K562 (cell line): ENCODE measurements at regions not wholly inside any gene's neighbourhood (a gene's known extent, or its start where the extent isn't known, plus 50 kb on each side); places are given as distances from the start of the nearest gene placed in this dataset.

Source experiments
- BCLAF1 ChIP-seq, 2 experiments: fragments of 450-650 bp in 1 of 2; IDR thresholded peaks; 2 replicates each; pipeline ENCODE4 v1.6.1; 2011 to 2017; ENCODE audit warnings: low read depth in 2 of 2, antibody characterized with exemption in 1 of 2, borderline replicate concordance in 1 of 2, low read length in 1 of 2, mild to moderate bottlenecking in 1 of 2, mixed read lengths in 1 of 2; ENCODE audit not compliant: control insufficient read depth in 1 of 2
- FOXJ2 ChIP-seq: fragments of 200-800 bp; sonication (Bioruptor generic); IDR thresholded peaks from 2 replicates; pipeline ENCODE4 v1.6.1; 2016; ENCODE audit warnings: missing genetic modification characterization, missing compliant biosample characterization
- FOXO4 ChIP-seq: fragments of 450-650 bp; formaldehyde crosslinking; IDR thresholded peaks from 2 replicates; pipeline ENCODE4 v1.4.0; 2020; ENCODE audit warnings: mild to moderate bottlenecking, moderate library complexity
- MAFK ChIP-seq: IDR thresholded peaks from 2 replicates; pipeline ENCODE4 v1.6.1; 2011; ENCODE audit warnings: low read length, improper control_type of control experiment
- PRPF4 ChIP-seq: fragments of 200-400 bp; formaldehyde crosslinking; IDR thresholded peaks from one replicate; pipeline ENCODE4 v1.6.1; 2017; ENCODE audit warnings: low read length, low read depth, mild to moderate bottlenecking; ENCODE audit not compliant: insufficient read depth, poor library complexity, severe bottlenecking
- SAP30 ChIP-seq: fragments of 200-600 bp; sonication (generic); IDR thresholded peaks from 2 replicates; pipeline ENCODE4 v1.6.1; 2012; ENCODE audit warnings: borderline replicate concordance, low read depth, mild to moderate bottlenecking, moderate library complexity, low read length, control low read depth, inconsistent platforms; ENCODE audit not compliant: insufficient read depth, poor library complexity, severe bottlenecking
- TARDBP ChIP-seq: fragments of 450-650 bp; IDR thresholded peaks from 2 replicates; pipeline ENCODE4 v1.6.1; 2016
- ZFP30 ChIP-seq: fragments of 250-450 bp; sonication (Bioruptor Pico); IDR thresholded peaks from 2 replicates; pipeline ENCODE4 v1.8.0; 2022; ENCODE audit warnings: moderate library complexity, mild to moderate bottlenecking, inconsistent platforms, borderline replicate concordance
- ZSCAN29 ChIP-seq: fragments of 450-650 bp; IDR thresholded peaks from 2 replicates; pipeline ENCODE4 v1.6.1; 2017
- TF ChIP-seq, protein P1 (sequence below): fragments of 450-650 bp; IDR thresholded peaks from 2 replicates; pipeline ENCODE4 v1.6.1; 2016; ENCODE audit warnings: low read depth
- TF ChIP-seq, protein P2 (sequence below): fragments of 450-650 bp; formaldehyde crosslinking; conservative IDR thresholded peaks from 2 replicates; pipeline ENCODE4 v1.4.0; 2022; ENCODE audit warnings: mild to moderate bottlenecking, missing genetic modification characterization

- TF ChIP-seq PRPF4 (no peak), MAFK (no peak), SAP30 (no peak), ZSCAN29 (no peak), FOXJ2 (tag) (no peak), BCLAF1 (IDR thresholded peaks at IDR 0.05; ENCODE audit: borderline replicate concordance in 1 of 2, control insufficient read depth in 1 of 2, low read depth in 2 of 2, low read length in 1 of 2) (no peak), TARDBP (no peak), FOXO4 (CRISPR knock-in tag) (no peak), ZFP30 (CRISPR knock-in tag) (no peak)
- TF ChIP-seq, protein P1, sequence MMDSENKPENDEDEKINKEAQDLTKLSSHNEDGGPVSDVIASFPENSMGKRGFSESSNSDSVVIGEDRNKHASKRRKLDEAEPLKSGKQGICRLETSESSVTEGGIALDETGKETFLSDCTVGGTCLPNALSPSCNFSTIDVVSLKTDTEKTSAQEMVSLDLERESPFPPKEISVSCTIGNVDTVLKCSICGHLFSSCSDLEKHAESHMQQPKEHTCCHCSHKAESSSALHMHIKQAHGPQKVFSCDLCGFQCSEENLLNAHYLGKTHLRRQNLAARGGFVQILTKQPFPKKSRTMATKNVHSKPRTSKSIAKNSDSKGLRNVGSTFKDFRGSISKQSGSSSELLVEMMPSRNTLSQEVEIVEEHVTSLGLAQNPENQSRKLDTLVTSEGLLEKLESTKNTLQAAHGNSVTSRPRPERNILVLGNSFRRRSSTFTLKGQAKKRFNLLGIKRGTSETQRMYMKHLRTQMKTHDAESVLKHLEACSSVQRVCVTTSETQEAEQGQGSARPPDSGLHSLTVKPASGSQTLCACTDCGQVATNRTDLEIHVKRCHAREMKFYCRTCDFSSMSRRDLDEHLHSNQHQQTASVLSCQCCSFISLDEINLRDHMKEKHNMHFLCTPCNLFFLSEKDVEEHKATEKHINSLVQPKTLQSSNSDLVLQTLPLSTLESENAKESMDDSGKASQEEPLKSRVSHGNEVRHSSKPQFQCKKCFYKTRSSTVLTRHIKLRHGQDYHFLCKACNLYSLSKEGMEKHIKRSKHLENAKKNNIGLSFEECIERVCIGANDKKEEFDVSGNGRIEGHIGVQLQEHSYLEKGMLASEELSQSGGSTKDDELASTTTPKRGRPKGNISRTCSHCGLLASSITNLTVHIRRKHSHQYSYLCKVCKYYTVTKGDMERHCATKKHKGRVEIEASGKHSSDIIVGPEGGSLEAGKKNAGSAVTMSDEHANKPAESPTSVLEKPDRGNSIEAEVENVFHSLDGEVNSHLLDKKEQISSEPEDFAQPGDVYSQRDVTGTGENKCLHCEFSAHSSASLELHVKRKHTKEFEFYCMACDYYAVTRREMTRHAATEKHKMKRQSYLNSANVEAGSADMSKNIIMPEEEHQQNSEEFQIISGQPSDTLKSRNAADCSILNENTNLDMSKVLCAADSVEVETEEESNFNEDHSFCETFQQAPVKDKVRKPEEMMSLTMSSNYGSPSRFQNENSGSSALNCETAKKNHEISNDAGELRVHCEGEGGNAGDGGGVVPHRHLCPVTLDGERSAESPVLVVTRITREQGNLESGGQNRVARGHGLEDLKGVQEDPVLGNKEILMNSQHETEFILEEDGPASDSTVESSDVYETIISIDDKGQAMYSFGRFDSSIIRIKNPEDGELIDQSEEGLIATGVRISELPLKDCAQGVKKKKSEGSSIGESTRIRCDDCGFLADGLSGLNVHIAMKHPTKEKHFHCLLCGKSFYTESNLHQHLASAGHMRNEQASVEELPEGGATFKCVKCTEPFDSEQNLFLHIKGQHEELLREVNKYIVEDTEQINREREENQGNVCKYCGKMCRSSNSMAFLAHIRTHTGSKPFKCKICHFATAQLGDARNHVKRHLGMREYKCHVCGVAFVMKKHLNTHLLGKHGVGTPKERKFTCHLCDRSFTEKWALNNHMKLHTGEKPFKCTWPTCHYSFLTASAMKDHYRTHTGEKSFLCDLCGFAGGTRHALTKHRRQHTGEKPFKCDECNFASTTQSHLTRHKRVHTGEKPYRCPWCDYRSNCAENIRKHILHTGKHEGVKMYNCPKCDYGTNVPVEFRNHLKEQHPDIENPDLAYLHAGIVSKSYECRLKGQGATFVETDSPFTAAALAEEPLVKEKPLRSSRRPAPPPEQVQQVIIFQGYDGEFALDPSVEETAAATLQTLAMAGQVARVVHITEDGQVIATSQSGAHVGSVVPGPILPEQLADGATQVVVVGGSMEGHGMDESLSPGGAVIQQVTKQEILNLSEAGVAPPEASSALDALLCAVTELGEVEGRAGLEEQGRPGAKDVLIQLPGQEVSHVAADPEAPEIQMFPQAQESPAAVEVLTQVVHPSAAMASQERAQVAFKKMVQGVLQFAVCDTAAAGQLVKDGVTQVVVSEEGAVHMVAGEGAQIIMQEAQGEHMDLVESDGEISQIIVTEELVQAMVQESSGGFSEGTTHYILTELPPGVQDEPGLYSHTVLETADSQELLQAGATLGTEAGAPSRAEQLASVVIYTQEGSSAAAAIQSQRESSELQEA = no peak
- TF ChIP-seq, protein P2, sequence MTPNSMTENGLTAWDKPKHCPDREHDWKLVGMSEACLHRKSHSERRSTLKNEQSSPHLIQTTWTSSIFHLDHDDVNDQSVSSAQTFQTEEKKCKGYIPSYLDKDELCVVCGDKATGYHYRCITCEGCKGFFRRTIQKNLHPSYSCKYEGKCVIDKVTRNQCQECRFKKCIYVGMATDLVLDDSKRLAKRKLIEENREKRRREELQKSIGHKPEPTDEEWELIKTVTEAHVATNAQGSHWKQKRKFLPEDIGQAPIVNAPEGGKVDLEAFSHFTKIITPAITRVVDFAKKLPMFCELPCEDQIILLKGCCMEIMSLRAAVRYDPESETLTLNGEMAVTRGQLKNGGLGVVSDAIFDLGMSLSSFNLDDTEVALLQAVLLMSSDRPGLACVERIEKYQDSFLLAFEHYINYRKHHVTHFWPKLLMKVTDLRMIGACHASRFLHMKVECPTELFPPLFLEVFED (CRISPR knock-in tag) = no peak
- TF ChIP-seq, all 486 proteins: peak for 0
These were observed 419.8 kb upstream of the CCDC179 start (continued) for GRCh38 chr11:23280088-23280487.
